ENCODE measurements at regions not wholly inside any gene's neighbourhood (a gene's known extent, or its start where the extent isn't known, plus 50 kb on each side); places are given as distances from the start of the nearest gene placed in this dataset.
"Not testable (repeated sequence)": the region's sequence is repeated elsewhere in the genome, so short reads cannot be mapped to it uniquely, and the experiment has no call there.

DNA sequence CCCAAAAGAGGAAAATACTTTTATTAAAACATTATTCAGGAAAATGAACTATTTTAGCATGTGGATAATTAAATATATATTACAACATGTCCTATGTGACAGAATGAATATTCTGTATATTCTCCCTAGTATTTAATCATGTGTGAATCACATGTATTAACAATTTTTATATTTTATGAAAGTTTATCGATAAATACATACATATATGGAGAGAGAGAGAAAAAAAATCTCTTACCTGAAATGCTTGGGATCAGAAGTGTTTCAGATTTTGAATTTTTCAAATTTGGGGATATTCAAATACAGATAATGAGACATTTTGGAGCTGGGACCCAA is 228.6 kb upstream of the RBBP8 start:
- no peaks in the 10 kb centered on the region for H3K9me3 ChIP-seq (ENCODE audit: low read depth, low read length)
- H3K27me3 ChIP-seq (ENCODE audit: insufficient read depth, low read length): no peaks in the 10 kb centered on the region
- no peaks in the 10 kb centered on the region for H3K4me1 ChIP-seq (ENCODE audit: insufficient read depth, low read length)
- no peak overlapping the region for H3K4me3 ChIP-seq (ENCODE audit: low read length)

DNA sequence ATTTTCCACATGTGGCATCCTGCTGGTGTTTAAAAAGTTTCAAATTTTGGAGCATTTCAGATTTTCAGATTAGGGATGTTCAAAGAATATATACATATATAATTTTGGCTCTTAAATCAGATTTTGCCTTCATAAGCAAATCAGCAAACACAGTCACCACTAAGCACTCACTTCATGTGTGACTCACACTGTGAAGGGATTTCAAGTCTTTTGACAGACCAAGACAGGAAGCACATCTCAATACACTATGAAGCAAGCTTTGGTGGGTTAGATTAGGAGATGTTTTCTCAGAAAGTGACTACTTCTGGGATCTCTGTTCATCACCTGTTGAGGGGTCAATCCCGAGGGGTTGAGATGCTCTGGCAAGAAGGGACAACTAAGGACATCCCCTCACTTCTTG is 227.8 kb upstream of the RBBP8 start:
- Histone ChIP-seq H3K9me3 (ENCODE audit: low read depth, low read length) (no peaks in the 10 kb centered on the region), H3K4me3 (ENCODE audit: low read length) (no peak overlapping the region), H3K27me3 (ENCODE audit: insufficient read depth, low read length) (no peaks in the 10 kb centered on the region), H3K4me1 (ENCODE audit: insufficient read depth, low read length) (no peaks in the 10 kb centered on the region)

DNA sequence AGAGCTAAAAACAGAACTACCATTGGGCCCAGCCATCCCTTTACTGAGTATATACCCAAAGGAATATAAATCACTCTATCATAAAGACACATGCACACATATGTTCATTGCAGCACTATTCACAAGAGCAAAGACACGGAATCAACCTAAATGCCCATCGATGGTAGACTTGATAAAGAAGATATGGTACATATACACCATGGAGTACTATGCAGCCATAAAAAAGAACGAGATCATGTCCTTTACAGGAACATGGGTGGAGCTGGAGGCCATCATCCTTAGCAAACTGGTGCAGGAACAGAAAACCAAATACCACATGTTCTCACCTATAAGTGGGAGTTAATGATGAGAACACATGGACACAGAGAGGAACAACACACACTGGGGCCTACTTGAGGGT is 227.1 kb upstream of the RBBP8 start:
- not testable (repeated sequence) for H3K4me1 ChIP-seq (ENCODE audit: insufficient read depth, low read length); H3K27me3 ChIP-seq (ENCODE audit: insufficient read depth, low read length)

DNA sequence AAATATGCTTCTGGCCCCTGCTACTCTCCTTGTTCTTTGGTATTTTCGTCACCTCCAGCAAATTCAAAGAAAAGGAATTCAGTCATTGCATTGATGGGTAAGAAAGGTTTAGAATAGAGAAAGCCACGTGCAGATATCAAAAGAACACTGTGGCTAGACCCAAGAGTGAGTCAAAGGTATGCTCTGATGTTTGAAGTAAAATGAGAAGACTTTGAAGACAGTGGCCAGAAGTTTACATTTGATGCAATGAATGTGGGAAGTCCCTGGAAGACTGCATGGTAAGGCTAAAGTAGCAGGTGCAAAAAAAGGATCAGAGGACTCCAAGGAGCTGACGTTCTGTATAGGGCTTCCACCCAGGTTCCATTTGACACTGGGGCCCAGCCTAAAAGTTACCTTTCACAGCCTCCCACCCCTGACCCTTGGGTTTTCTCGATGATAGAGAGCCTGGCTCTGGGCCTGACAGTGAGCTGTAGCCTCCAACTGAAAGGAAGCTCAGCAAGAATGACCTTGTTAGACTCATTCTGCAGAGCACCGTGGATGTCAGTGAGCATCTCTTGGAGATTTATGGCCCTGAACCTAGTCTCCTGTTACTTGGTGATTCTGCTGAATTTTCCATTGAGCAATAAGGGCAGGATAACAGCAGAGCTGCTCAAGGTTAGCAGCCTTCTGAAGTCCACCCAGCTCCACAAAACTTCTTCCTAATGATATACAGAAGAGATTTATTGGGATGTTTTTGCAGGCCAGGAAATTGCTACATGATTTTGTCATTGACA is 223.7 kb upstream of the RBBP8 start:
- no peaks in the 10 kb centered on the region for H3K9me3 ChIP-seq (ENCODE audit: low read depth, low read length)
- no peaks in the 10 kb centered on the region for H3K27me3 ChIP-seq (ENCODE audit: insufficient read depth, low read length)
- H3K4me1 ChIP-seq (ENCODE audit: insufficient read depth, low read length): no peaks in the 10 kb centered on the region
- no peak overlapping the region for H3K4me3 ChIP-seq (ENCODE audit: low read length)

More for the DNA sequence above, 227.1 kb upstream of the RBBP8 start:
- H3K4me3 ChIP-seq (ENCODE audit: low read length); H3K9me3 ChIP-seq (ENCODE audit: low read depth, low read length): not testable (repeated sequence)

DNA sequence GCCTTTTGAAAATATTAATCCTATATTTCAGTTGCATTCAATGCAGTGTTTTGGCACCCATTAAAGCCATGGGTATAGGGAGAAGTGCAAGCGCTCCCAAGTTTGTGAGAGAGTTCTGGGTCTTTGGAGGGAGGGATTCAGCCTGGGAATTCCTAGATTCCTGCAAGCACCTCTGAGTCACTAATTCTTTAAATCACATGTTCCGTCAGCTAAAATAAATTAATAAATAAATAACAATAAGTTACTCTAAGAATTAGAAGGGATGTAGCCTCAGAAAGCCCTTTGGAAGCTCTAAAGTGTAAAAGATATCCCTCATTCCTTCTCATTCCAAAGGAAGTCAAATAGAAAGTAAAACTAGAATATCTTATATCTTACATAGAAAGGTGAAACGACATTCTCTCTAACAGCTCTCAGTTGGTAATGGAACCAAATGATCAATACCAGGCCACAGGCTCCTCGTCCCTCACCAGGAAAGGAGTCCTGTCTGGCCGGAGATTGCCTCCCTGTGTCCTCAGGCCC is 222.4 kb upstream of the RBBP8 start:
- Histone ChIP-seq H3K4me3 (ENCODE audit: low read length) (no peak overlapping the region), H3K27me3 (ENCODE audit: insufficient read depth, low read length) (no peaks in the 10 kb centered on the region), H3K9me3 (ENCODE audit: low read depth, low read length) (no peaks in the 10 kb centered on the region), H3K4me1 (ENCODE audit: insufficient read depth, low read length) (no peaks in the 10 kb centered on the region)

DNA sequence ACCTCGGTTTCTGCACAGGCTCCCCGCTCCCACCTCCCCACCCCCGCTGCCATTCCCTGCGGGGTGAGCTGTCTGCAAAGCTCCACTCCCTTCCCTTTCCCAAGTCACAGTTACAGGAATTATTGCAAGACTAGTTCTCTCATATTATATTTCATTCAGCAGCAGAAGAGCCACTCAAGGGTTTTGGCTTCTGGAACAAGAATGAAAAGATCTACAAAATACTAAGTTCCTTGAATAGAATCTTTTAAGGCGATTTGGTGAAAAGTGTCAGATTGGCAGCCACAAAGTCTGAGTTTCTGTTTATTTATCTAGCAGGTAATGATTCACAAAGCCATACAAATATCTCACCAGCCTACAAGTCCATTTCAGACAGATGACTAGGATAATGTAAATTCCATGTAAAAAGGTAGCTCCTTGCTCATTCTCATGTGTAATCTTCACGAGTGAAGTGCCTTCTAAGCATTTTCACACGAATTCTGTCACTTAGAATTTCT is 221.9 kb upstream of the RBBP8 start:
- H3K4me3 ChIP-seq (ENCODE audit: low read length): no peak overlapping the region
- no peaks in the 10 kb centered on the region for H3K4me1 ChIP-seq (ENCODE audit: insufficient read depth, low read length)
- H3K9me3 ChIP-seq (ENCODE audit: low read depth, low read length): no peaks in the 10 kb centered on the region
- H3K27me3 ChIP-seq (ENCODE audit: insufficient read depth, low read length): no peaks in the 10 kb centered on the region

DNA sequence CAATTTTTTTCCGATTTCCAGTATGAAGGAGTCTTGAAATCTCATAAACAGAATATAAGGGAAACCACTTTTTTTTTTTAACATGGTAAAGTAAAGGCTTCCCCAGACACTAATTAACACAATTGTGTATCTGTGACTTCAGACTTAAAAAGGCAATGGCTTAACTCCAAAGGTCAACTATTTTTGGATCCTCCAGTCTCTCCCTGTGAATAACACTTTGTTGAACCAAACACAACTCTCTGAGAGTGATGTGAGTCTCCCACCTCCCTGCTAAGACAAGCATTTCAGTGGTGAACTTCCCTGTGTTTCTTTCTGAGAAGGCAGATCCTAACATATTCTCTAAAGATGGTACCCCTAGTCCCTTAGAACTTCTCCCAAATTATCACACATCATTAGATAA is 219.6 kb upstream of the RBBP8 start:
- Histone ChIP-seq H3K9me3 (ENCODE audit: low read depth, low read length) (no peaks in the 10 kb centered on the region), H3K4me1 (ENCODE audit: insufficient read depth, low read length) (no peaks in the 10 kb centered on the region), H3K4me3 (ENCODE audit: low read length) (no peak overlapping the region), H3K27me3 (ENCODE audit: insufficient read depth, low read length) (no peaks in the 10 kb centered on the region)

DNA sequence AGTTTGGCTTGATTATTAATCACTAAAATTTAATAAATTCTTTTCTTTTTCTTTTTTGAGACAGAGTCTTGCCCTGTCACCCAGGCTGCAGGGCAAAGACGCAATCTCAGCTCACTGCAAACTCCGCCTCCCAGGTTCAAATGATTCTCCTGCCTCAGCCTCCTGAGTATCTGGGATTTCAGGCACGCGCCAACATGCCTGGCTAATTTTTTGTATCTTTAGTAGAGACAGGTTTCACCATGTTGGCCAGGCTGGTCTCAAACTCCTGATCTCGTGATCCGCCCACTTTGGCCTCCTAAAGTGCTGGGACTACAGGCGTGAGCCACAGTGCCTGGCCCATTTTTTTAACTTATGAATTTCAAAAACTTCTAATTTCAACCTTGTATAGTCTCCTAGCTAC is 215.6 kb upstream of the RBBP8 start:
- not testable (repeated sequence) for H3K4me1 ChIP-seq (ENCODE audit: insufficient read depth, low read length); H3K4me3 ChIP-seq (ENCODE audit: low read length); H3K27me3 ChIP-seq (ENCODE audit: insufficient read depth, low read length); H3K9me3 ChIP-seq (ENCODE audit: low read depth, low read length)

DNA sequence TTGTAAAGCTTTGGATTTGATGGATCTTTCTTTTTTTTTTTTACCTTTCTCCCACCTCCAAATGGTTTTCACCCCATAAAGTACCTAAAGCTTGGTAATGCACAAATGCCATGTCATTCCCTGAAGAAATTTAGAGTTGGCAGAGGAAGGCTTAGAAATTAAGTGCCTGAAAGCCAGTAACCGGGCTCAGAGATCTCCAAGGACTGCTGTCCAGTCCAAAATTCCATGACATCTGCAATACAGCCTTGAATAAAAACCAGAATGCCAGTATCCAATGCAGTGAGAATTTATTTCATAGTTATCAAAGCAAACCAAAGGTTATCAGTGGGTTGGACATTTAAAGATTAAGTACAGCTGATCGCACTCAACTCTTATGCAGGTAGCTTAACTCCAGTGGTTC is 209.9 kb upstream of the RBBP8 start:
- H3K27me3 ChIP-seq (ENCODE audit: insufficient read depth, low read length): no peaks in the 10 kb centered on the region
- no peaks in the 10 kb centered on the region for H3K9me3 ChIP-seq (ENCODE audit: low read depth, low read length)
- H3K4me3 ChIP-seq (ENCODE audit: low read length): no peak overlapping the region
- H3K4me1 ChIP-seq (ENCODE audit: insufficient read depth, low read length): no peaks in the 10 kb centered on the region

DNA sequence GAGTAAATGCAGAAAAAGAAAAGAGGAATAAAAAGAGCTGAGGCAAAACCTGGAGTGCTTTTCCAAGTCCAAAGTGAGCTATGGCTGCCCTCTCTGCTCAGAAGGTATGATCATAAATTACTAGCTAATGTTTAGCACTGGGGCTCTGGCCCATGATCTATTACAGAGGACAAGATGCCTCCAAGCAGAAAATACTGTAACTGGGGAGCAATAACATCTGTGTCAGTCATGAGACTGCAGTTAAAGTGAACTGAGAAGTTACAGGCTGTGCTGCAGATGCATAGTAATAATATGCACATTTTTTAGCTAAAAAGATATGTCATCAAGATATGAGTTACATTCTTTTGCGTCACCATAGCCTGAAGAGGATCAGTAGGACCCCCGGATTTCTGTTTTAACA is 209.4 kb upstream of the RBBP8 start:
- no peaks in the 10 kb centered on the region for H3K4me1 ChIP-seq (ENCODE audit: insufficient read depth, low read length)
- H3K27me3 ChIP-seq (ENCODE audit: insufficient read depth, low read length): no peaks in the 10 kb centered on the region
- H3K9me3 ChIP-seq (ENCODE audit: low read depth, low read length): no peaks in the 10 kb centered on the region
- H3K4me3 ChIP-seq (ENCODE audit: low read length): no peak overlapping the region

DNA sequence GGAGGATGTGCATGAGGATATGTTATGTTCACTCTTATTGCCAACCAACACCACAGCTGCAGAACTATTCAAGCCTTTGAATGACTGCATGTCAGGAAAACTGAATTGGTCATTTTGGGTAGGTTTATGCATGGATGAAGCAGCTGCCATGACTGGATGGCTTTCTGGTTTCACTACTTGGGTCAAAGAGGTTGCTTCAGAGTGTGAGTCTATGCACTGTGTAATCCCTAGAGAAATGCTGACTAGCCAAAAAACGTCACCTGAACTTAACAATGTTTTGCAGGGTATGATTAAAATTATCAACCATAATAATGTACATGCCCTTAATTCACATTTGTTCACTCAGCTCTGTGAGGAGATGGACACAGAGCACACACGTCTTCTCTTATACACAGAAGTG is 206.7 kb upstream of the RBBP8 start:
- H3K4me3 ChIP-seq (ENCODE audit: low read length): no peak overlapping the region

DNA sequence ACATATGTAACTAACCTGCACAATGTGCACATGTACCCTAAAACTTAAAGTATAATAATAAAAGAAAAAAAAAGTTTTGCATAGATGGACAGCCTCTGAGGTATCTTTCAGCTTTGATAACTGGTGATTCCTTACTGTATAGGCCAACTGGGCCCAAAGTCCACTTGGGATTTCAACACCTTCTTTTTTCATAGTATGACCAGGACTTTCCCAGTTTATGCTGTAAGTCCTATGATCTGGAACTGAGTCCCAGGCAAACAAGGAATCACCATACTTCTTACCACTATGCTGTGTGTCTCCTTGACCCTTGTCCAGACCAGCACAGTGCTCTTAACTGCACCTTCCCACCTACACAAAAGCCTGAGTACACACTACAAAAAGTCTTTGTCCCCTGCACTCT is 205.1 kb upstream of the RBBP8 start:
- Histone ChIP-seq H3K9me3 (ENCODE audit: low read depth, low read length) (no peaks in the 10 kb centered on the region), H3K27me3 (ENCODE audit: insufficient read depth, low read length) (no peaks in the 10 kb centered on the region), H3K4me3 (ENCODE audit: low read length) (no peak overlapping the region), H3K4me1 (ENCODE audit: insufficient read depth, low read length) (no peaks in the 10 kb centered on the region)

More for the DNA sequence above, 206.7 kb upstream of the RBBP8 start:
- Histone ChIP-seq H3K9me3 (ENCODE audit: low read depth, low read length) (no peaks in the 10 kb centered on the region), H3K4me1 (ENCODE audit: insufficient read depth, low read length) (no peaks in the 10 kb centered on the region), H3K27me3 (ENCODE audit: insufficient read depth, low read length) (no peaks in the 10 kb centered on the region)

DNA sequence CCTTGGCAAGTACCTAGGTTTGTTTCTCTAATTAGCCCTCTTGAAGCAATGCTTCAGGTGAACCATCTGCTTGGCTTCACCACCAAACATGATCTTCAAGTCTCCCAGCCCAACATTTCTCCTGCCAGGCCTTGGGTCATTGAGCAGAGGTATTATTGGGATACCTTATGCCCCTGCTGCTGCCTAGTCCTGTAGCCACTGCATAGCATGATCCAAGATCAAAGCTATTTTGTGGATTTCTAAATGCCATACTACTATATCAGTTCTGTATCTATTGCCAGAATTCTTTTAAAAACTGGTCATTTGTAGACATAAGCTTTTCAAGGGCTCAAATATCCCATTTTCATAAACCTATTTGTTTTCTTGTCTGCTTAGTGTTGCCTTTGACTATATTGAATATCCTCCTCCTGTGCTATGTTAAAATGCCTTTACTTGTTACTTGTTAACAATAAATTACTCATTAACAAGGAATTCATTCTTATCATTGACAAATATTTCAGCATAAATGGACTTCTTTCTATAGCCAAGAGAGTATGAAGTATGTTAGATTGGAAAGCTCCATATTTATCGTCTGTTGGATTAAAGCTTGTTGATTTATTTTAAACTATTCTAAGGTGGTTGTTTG is 204.5 kb upstream of the RBBP8 start:
- no peaks in the 10 kb centered on the region for H3K9me3 ChIP-seq (ENCODE audit: low read depth, low read length)
- no peaks in the 10 kb centered on the region for H3K27me3 ChIP-seq (ENCODE audit: insufficient read depth, low read length)
- no peak overlapping the region for H3K4me3 ChIP-seq (ENCODE audit: low read length)

DNA sequence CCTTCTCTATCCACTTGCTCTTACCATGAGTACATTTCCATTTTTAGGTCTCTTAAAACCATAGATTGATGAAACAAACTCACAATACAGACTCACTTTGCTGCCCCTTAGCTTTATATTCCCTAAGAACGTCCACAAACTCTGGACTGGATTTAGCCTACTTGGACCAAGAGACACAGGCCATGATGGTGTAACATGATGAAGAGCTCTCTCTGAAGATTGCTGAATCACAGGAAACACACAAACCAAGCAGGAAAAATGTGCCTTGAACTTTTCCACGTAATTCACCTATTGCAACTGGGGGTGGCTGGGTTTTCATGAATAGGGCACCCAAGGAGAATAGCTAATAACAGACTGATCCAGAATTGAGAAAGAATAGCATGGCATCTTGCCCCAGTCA is 201.7 kb upstream of the RBBP8 start:
- no peaks in the 10 kb centered on the region for H3K9me3 ChIP-seq (ENCODE audit: low read depth, low read length)
- H3K4me1 ChIP-seq (ENCODE audit: insufficient read depth, low read length): no peaks in the 10 kb centered on the region
- H3K4me3 ChIP-seq (ENCODE audit: low read length): no peak overlapping the region
- no peaks in the 10 kb centered on the region for H3K27me3 ChIP-seq (ENCODE audit: insufficient read depth, low read length)

More for the DNA sequence above, 204.5 kb upstream of the RBBP8 start:
- no peaks in the 10 kb centered on the region for H3K4me1 ChIP-seq (ENCODE audit: insufficient read depth, low read length)

DNA sequence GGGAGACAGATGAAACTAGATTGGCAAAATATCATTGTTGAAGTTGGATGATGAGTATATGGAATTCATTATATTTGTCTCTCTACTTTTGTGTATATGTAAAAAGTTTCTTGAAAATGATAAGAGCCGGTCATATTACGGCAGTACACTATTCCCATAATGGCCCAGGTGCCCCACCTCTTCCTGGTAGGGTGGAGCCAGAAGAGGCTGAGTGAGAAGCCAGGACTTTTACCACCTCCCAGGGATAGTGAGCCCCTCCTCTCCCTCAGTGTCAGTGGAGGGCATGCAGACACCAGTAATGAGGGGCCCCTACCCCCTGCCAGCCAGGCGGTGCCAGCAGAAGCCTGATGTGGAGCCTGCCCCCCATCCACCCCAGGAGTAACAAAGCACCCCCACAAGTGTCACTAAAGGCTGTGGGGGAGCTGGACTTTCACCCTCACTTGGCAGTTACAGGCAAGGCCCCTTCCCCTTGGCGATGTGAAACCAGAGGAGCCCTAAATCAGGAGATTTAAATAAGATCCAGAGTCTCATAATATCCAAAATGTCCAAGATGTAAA is 198.9 kb upstream of the RBBP8 start:
- no peaks in the 10 kb centered on the region for H3K4me1 ChIP-seq (ENCODE audit: insufficient read depth, low read length)
- no peak overlapping the region for H3K4me3 ChIP-seq (ENCODE audit: low read length)
- no peaks in the 10 kb centered on the region for H3K9me3 ChIP-seq (ENCODE audit: low read depth, low read length)
- H3K27me3 ChIP-seq (ENCODE audit: insufficient read depth, low read length): no peaks in the 10 kb centered on the region

All from mononuclear cell (primary cell).